Effector memory CD8-positive, alpha-beta T cell (primary cell): ENCODE measurements at regions not wholly inside any gene's neighbourhood (a gene's known extent, or its start where the extent isn't known, plus 50 kb on each side); places are given as distances from the start of the nearest gene placed in this dataset.
"Not testable (repeated sequence)": the region's sequence is repeated elsewhere in the genome, so short reads cannot be mapped to it uniquely, and the experiment has no call there.

Experiments used
- ATAC-seq: fragments of 150-1000 bp; cut with Tn5 transposase; replicated peaks from 2 replicates; pipeline ENCODE4 v1.10.0; 2021; ENCODE audit warnings: mild to moderate bottlenecking, moderate library complexity
- DNase-seq, 3 experiments: peaks; one replicate each; pipeline ENCODE4 v3.0.0; 2021
- H3K27ac Mint-ChIP-seq, 2 donors: one replicate each; pipeline ENCODE4 v1.8.0; 2022; ENCODE audit warnings: mild to moderate bottlenecking in 2 of 2, mixed read lengths in 2 of 2, moderate library complexity in 2 of 2
- H3K27me3 Mint-ChIP-seq, 2 donors: one replicate each; pipeline ENCODE4 v1.8.0; 2022; ENCODE audit warnings: mixed read lengths in 2 of 2
- H3K36me3 Mint-ChIP-seq: one replicate; pipeline ENCODE4 v1.8.0; 2022; ENCODE audit warnings: mild to moderate bottlenecking, moderate library complexity, mixed read lengths; ENCODE audit not compliant: insufficient read depth
- H3K4me1 Mint-ChIP-seq, 2 donors: one replicate each; pipeline ENCODE4 v1.8.0; 2022; ENCODE audit warnings: low read depth in 2 of 2, mixed read lengths in 2 of 2
- H3K4me3 Mint-ChIP-seq, 2 donors: one replicate each; pipeline ENCODE4 v1.8.0; 2022; ENCODE audit warnings: mild to moderate bottlenecking in 2 of 2, mixed read lengths in 2 of 2, moderate library complexity in 2 of 2
- H3K9me3 Mint-ChIP-seq, 2 donors: one replicate each; pipeline ENCODE4 v1.8.0; 2022; ENCODE audit warnings: mixed read lengths in 2 of 2

DNA sequence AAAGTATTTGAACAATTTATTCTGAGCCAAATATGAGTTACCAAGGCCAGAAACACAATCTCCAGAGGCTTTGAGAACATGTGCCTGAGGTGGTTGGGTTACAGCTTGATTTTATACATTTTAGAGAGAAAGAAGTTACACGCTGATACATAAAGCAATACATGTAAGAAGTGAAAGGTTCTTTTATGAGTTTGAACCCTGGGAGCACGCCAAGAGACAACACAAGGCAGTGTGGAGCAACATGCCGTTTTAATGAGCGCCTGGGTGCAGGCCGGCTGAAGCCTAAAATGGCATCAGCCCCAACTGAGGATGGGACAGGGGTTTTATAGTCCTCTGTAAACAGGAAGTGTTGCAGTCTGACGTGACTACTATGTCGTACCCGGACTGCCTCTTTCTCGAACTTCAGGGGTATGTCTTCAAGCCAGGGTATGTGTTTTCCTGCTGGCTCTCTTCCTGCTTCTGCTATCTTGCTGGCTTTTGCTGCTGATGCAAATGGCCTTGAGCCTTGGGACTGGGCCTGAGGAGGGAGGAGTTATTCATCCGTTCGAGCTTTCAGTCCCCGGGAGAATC, 193.7 kb downstream of the CYLC2 start:
- Mint-ChIP-seq H3K4me1 (no peaks in the 10 kb centered on the region), H3K9me3 (peaks cover 11% of the 10 kb centered on the region in 2 donors), H3K27ac (no peak overlapping the region), H3K4me3 (no peak overlapping the region), H3K36me3 (no peaks in the 10 kb centered on the region), H3K27me3 (no peaks in the 10 kb centered on the region)
- DNase-seq, result no peak
- ATAC-seq, result no peak

DNA sequence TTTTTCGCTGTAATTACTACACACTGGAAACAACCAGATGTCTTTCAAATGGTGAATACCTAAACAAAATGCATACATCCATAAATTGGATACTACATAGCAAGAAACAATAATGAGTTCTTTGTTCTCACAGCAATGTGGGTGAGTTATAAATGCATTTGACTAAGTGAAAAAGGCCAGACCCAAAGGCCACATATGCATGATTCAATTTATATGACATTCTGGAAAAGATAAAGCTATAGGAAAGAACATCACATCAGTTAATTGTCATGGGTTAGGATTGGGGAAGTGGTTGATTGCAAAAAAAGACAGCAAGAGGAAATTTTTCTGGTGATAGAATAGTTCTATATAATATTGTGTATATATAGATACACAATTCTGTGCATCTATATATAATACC, 198.9 kb downstream of the CYLC2 start:
- Mint-ChIP-seq H3K4me1 (no peaks in the 10 kb centered on the region), H3K27me3 (no peaks in the 10 kb centered on the region), H3K9me3 (peaks cover 2 to 5% of the 10 kb centered on the region in 2 donors), H3K4me3 (no peak overlapping the region), H3K36me3 (no peaks in the 10 kb centered on the region), H3K27ac (no peak overlapping the region)
- no peak for ATAC-seq
- no peak for DNase-seq

DNA sequence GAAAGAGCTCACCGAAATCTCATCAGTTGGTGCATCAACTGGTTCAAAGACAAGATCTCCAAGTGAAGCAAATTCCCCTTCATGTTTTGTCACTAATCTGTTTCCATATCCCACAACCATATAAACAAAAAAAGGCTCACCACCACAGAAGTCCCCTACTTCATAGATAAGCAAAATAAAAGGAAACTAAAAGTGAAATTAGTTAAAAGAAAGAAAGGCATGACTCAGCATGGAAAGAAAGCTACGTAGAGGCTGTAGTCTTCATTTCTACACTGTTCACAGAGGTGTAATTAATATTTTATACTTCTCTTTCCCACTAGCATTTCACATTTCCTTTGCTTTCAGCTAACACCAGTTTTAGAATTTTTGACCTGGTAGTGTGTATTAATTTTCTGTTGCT, 208.0 kb downstream of the CYLC2 start:
- Mint-ChIP-seq H3K9me3 (peaks cover 0 to 5% of the 10 kb centered on the region in 2 donors), H3K27ac (no peak overlapping the region), H3K36me3 (no peaks in the 10 kb centered on the region), H3K4me3 (no peak overlapping the region), H3K4me1 (no peaks in the 10 kb centered on the region), H3K27me3 (no peaks in the 10 kb centered on the region)
- ATAC-seq (no peak), DNase-seq (no peak)

DNA sequence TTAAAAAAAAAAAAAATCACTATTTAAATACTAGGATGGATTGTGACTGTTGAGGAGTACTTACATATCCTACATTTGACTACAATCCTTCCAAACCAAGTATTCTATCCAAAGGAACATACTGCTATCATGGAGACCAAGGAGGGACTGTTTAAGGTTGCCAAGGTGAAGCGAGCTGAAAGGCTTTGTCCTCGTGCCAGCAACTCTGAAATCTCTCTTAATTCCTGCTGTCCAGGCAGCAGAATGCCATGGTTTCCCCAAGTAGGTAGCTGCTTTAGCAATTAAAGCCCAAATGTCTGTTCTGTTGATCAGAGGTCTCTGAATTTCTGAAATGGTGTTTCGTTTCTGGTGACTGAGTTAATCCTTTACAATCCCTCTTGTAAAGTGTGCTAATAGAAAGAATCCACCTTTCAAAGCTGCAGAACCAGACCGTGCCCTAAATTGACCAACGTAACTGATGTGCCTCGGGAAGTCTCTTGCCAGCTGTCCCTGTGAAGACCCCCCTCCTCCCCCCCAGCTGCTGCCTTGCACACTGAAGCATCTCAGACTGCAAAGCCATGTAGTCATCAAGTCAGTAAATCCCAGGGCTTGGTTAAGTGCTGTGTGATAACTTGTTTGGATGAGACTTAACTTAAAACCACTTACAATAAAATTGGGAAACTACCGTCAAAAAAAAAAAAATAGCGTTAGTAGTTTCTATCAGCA, 210.9 kb downstream of the CYLC2 start:
- DNase-seq, H3K27ac Mint-ChIP-seq, H3K4me3 Mint-ChIP-seq, H3K4me1 Mint-ChIP-seq, H3K36me3 Mint-ChIP-seq, ATAC-seq, H3K27me3 Mint-ChIP-seq: not testable (repeated sequence)
- H3K9me3 Mint-ChIP-seq, result peaks cover 0 to 10% of the 10 kb centered on the region in 2 donors

DNA sequence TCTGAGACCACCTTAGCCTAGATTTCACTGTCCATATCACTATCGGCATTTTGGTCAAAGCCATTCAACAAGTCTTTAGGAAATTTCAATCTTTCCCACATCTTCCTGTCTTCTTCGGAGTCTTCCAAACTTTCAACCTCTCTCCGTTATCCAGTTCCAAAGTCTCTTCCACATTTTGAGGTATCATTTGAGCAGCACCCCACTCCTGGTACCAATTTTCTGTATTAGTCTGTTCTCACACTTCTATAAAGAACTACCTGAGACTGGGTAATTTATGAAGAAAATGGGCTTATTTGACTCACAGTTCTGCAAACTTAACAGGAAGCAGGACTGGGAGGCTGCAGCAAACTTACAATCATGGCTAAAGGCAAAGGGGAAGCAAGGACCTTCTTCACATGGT, 215.5 kb downstream of the CYLC2 start:
- H3K4me1 Mint-ChIP-seq, result no peaks in the 10 kb centered on the region
- H3K9me3 Mint-ChIP-seq, result peaks cover 0 to 5% of the 10 kb centered on the region in 2 donors
- DNase-seq, result no peak
- no peaks in the 10 kb centered on the region for H3K27me3 Mint-ChIP-seq
- no peak overlapping the region for H3K4me3 Mint-ChIP-seq
- H3K36me3 Mint-ChIP-seq, result no peaks in the 10 kb centered on the region
- H3K27ac Mint-ChIP-seq, result no peak overlapping the region
- ATAC-seq, result no peak

DNA sequence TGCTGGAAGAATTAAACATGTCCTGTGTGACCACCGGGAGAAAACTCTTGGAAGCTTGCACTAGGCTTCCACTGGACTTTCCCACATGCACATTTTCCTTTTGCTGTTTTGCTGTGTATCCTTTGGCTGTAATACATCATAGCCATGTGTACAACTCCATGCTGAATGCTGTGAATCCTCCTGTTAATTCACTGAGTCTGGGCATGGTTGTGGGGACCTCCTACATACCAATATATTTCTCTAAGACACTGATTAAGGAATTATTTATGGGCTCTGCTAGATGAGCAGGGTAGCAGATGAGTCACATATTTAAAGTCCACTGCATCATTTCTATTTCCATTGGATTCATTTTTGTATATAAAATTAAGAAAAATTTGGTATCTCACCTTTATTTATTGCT, 220.1 kb downstream of the CYLC2 start:
- Mint-ChIP-seq H3K4me1 (no peaks in the 10 kb centered on the region), H3K36me3 (no peaks in the 10 kb centered on the region), H3K9me3 (peaks cover 6 to 8% of the 10 kb centered on the region in 2 donors), H3K27ac (no peak overlapping the region), H3K27me3 (no peaks in the 10 kb centered on the region), H3K4me3 (no peak overlapping the region)
- ATAC-seq (no peak), DNase-seq (no peak)

DNA sequence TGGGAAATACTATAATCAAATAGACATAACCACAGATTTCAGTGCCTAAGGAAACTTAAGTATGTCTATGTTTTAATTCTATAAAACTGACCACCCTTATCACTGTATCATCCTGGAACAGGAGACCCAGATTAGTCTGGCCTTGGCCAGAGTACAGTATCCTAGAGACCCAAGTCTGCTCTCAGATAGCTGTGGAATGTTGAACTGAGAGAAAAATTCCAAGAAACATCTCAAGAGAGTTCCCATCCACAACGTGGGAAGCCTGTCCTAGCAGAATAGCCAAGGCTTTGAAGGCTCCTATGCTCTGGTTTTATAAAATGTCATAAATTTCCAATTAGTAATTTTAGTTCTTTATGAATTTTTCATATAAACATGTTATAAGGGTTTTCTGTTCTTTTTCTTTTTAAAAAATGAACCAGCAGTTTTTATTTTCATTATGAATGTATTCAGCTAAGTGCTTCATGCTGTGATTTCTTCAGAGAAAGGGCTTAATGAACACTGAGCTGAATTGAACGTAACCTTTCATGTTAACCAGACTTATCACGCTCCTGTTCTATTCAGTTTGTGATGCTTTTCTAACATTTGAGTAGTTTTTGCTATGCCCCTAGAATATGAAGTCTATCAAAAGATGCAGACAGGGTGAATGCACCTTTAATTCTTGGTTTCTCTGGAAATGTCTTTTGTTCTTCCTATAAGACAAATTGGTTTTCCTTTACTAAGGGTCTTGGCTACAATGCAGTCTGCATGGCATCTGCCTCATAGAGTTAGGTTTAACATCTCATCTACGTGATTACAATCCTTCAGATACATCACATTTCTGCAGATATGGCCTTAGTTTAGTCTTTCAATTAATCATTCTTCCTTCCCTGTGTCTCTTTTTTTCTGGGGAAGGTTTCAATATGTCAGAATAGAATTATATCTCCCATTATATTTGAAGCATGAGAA, 230.8 kb downstream of the CYLC2 start:
- no peak for ATAC-seq

DNA sequence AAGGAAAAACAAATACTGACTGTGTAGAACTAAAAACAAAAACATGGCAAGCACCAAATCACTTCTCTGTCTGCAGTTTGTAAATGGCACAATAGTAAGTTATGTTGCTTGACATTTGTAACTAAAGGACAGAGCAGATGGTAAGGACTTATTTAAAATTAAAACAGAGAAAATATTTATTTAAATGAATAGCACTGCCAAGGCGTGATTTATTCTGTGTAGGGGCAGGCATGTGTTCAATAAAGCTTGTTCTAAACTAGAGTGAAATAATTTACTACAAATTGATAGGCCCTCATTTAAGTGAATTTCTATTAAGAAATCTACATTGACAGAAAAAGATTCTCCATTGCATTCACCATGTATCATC, 231.5 kb downstream of the CYLC2 start:
- ATAC-seq, result no peak
- Mint-ChIP-seq H3K4me3 (no peak overlapping the region), H3K36me3 (no peaks in the 10 kb centered on the region), H3K9me3 (peaks cover 5 to 6% of the 10 kb centered on the region in 2 donors), H3K4me1 (no peaks in the 10 kb centered on the region), H3K27ac (no peak overlapping the region), H3K27me3 (no peaks in the 10 kb centered on the region)
- no peak for DNase-seq

More for the DNA sequence above, 230.8 kb downstream of the CYLC2 start:
- DNase-seq, result no peak
- Mint-ChIP-seq H3K4me3 (no peak overlapping the region), H3K27ac (no peak overlapping the region), H3K27me3 (no peaks in the 10 kb centered on the region), H3K36me3 (no peaks in the 10 kb centered on the region), H3K9me3 (peaks cover 5 to 6% of the 10 kb centered on the region in 2 donors), H3K4me1 (no peaks in the 10 kb centered on the region)

DNA sequence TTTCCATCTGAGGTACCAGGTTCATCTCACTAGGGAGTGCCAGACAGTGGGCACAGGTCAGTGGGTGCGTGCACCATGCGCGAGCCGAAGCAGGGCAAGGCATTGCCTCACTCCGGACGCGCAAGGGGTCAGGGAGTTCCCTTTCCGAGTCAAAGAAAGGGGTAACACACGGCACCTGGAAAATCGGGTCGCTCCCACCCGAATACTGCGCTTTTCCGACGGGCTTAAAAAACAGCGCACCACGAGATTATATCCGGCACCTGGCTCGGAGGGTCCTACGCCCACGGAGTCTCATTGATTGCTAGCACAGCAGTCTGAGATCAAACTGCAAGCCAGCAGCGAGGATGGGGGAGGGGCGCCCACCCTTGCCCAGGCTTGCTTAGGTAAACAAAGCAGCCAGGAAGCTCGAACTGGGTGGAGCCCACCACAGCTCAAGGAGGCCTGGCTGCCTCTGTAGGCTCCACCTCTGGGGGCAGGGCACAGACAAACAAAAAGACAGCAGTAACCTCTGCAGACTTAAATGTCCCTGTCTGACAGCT, 242.5 kb downstream of the CYLC2 start:
- not testable (repeated sequence) for ATAC-seq

DNA sequence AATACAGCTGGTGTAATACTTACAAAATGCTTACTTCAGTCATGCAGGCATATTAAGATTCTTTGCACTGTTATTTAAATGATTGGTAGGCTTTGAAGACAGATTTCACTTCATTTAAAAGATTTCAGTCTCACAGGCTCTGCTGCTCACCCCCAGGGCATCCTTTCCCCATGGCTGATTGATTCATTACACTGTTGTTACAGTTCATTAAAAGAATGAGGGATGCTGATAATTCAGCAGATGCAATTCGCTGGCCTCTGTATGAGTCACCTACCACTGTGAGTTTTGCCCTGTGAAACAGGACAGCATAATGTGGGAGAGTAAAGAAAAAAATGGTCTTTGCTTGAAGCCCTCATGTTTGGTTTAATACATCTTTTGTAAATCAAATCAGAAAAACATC, 246.9 kb downstream of the CYLC2 start:
- DNase-seq (no peak), ATAC-seq (no peak)
- Mint-ChIP-seq H3K9me3 (peaks cover 3 to 11% of the 10 kb centered on the region in 2 donors), H3K27ac (no peak overlapping the region), H3K4me3 (no peak overlapping the region), H3K4me1 (no peaks in the 10 kb centered on the region), H3K27me3 (no peaks in the 10 kb centered on the region), H3K36me3 (no peaks in the 10 kb centered on the region)

More for the DNA sequence above, 242.5 kb downstream of the CYLC2 start:
- H3K27me3 Mint-ChIP-seq, H3K4me1 Mint-ChIP-seq, H3K27ac Mint-ChIP-seq, DNase-seq, H3K36me3 Mint-ChIP-seq, H3K4me3 Mint-ChIP-seq: not testable (repeated sequence)
- H3K9me3 Mint-ChIP-seq, result peaks cover 10 to 25% of the 10 kb centered on the region in 2 donors

DNA sequence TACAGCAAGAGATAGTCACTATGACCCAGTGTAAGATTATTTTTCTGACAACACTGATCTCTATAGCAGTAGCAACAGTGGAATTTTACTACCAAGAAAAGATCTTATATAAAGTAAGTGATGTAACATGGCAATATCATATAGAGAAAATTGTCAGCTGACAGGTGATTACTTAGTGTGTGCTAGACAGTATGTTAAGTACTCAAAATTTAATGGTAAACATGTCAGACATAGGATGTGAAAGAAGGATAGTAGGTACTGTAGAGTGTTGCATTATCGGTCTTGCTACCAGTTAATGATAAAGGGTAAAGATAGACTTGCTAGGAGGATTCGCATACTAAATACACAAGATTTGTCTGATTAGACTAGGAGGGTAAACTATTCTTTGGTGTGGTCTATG, 247.4 kb downstream of the CYLC2 start:
- ATAC-seq (no peak), DNase-seq (no peak)
- Mint-ChIP-seq H3K27ac (no peak overlapping the region), H3K4me3 (no peak overlapping the region), H3K27me3 (no peaks in the 10 kb centered on the region), H3K9me3 (peaks cover 4 to 14% of the 10 kb centered on the region in 2 donors), H3K36me3 (no peaks in the 10 kb centered on the region), H3K4me1 (no peaks in the 10 kb centered on the region)

DNA sequence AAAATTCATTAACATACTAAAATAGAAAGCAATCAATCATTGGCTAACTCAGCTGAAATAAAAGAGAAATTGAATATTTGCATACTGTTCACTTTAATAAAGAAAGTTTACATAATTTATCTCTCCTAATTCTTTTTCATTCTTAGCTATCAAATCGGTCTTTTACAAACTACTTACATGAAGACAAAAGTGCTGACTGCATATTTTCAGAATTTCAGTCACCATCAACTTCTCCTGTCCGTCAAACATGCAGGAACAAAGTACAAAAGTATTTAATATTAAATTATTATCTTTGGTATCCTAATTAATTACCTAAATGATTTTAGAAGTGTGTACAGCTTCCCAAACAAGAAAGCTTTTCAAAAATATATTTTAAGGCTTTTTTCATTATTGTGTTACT, 248.4 kb downstream of the CYLC2 start:
- H3K4me3 Mint-ChIP-seq, result no peak overlapping the region
- no peak for ATAC-seq
- no peak overlapping the region for H3K27ac Mint-ChIP-seq
- no peaks in the 10 kb centered on the region for H3K36me3 Mint-ChIP-seq
- no peaks in the 10 kb centered on the region for H3K27me3 Mint-ChIP-seq
- peaks cover 4 to 14% of the 10 kb centered on the region in 2 donors for H3K9me3 Mint-ChIP-seq
- no peaks in the 10 kb centered on the region for H3K4me1 Mint-ChIP-seq
- no peak for DNase-seq

DNA sequence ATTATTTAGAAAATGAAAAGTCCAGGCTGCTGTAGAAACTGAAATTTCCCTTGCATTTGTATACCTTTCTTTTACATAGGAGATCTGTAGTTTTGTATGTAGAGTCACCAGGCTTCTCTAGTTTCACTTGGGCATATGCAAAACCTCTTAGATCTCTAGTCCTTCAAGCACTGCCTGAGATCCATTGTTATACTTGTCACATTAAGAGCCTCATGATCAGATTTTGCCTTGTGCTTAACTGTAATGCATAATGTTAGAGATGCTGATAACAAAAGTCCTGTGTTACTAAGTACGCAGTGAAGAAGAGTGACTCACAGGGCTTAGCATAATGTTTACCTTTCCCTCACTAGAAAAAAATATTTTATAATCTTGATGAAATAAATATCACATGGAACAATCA, 250.2 kb downstream of the CYLC2 start:
- ATAC-seq (no peak), DNase-seq (no peak)
- no peaks in the 10 kb centered on the region for H3K4me1 Mint-ChIP-seq
- no peak overlapping the region for H3K4me3 Mint-ChIP-seq
- H3K9me3 Mint-ChIP-seq, result peaks cover 6 to 10% of the 10 kb centered on the region in 2 donors
- no peak overlapping the region for H3K27ac Mint-ChIP-seq
- no peaks in the 10 kb centered on the region for H3K36me3 Mint-ChIP-seq
- H3K27me3 Mint-ChIP-seq, result no peaks in the 10 kb centered on the region
